Loucy (cell line): ENCODE measurements at regions not wholly inside any gene's neighbourhood (a gene's known extent, or its start where the extent isn't known, plus 50 kb on each side); places are given as distances from the start of the nearest gene placed in this dataset.
"Not testable (repeated sequence)": the region's sequence is repeated elsewhere in the genome, so short reads cannot be mapped to it uniquely, and the experiment has no call there.

Experiments
- H2AFZ ChIP-seq: fragments of 200-600 bp; sonication (generic); 2 replicates; pipeline ENCODE4 v1.6.0; 2016; ENCODE audit warnings: antibody characterized with exemption, mild to moderate bottlenecking, low read length, moderate library complexity
- H3F3A ChIP-seq: fragments of 200-600 bp; 2 replicates; pipeline ENCODE4 v1.6.0; 2016; ENCODE audit warnings: antibody characterized with exemption, low read depth, mild to moderate bottlenecking
- H3K27me3 ChIP-seq: fragments of 200-600 bp; sonication (generic); 2 replicates; pipeline ENCODE4 v1.6.1; 2014; ENCODE audit warnings: low read length, mild to moderate bottlenecking; ENCODE audit not compliant: insufficient read depth, poor library complexity, severe bottlenecking
- H3K36me3 ChIP-seq: fragments of 200-600 bp; sonication (generic); 2 replicates; pipeline ENCODE4 v1.6.1; 2016; ENCODE audit warnings: low read length; ENCODE audit not compliant: insufficient read depth
- H3K4me1 ChIP-seq: fragments of 200-600 bp; sonication (generic); 2 replicates; pipeline ENCODE4 v1.5.1; 2014; ENCODE audit warnings: low read length, mild to moderate bottlenecking; ENCODE audit not compliant: insufficient read depth, poor library complexity, severe bottlenecking
- H3K4me2 ChIP-seq: fragments of 200-600 bp; sonication (generic); 2 replicates; pipeline ENCODE4 v1.6.0; 2014; ENCODE audit warnings: antibody characterized with exemption, low read length, low read depth, mild to moderate bottlenecking; ENCODE audit not compliant: poor library complexity, severe bottlenecking
- H3K4me3 ChIP-seq: fragments of 200-600 bp; sonication (generic); 2 replicates; pipeline ENCODE4 v1.5.1; 2014; ENCODE audit warnings: low read length, mild to moderate bottlenecking, mixed read lengths; ENCODE audit not compliant: poor library complexity, severe bottlenecking
- H3K79me2 ChIP-seq: fragments of 200-600 bp; sonication (generic); 2 replicates; pipeline ENCODE4 v1.6.1; 2014; ENCODE audit warnings: low read length; ENCODE audit not compliant: insufficient read depth
- H3K9ac ChIP-seq: fragments of 200-600 bp; sonication (generic); 2 replicates; pipeline ENCODE4 v1.6.0; 2014; ENCODE audit warnings: mild to moderate bottlenecking, low read depth, low read length, moderate library complexity; ENCODE audit not compliant: poor library complexity, severe bottlenecking
- H3K9me2 ChIP-seq: fragments of 200-600 bp; sonication (generic); replicated peaks from 2 replicates; pipeline ENCODE4 v1.6.1; 2016; ENCODE audit warnings: low read depth, low read length, mixed read lengths
- H3K9me3 ChIP-seq: fragments of 200-600 bp; sonication (generic); 2 replicates; pipeline ENCODE4 v1.6.1; 2014; ENCODE audit warnings: mild to moderate bottlenecking, antibody characterized with exemption, low read length, low read depth; ENCODE audit not compliant: insufficient read depth
- H4K20me1 ChIP-seq: fragments of 200-600 bp; sonication (generic); 2 replicates; pipeline ENCODE4 v1.6.0; 2014; ENCODE audit warnings: antibody characterized with exemption, low read length, mild to moderate bottlenecking; ENCODE audit not compliant: insufficient read depth, poor library complexity, severe bottlenecking
- EZH2phosphoT487 ChIP-seq: fragments of 200-600 bp; IDR thresholded peaks from 2 replicates; pipeline ENCODE4 v1.6.1; 2018; ENCODE audit warnings: antibody characterized with exemption, mild to moderate bottlenecking, moderate library complexity, borderline replicate concordance
- TF ChIP-seq, protein P1 (sequence below): fragments of 200-600 bp; sonication (generic); conservative IDR thresholded peaks from 2 replicates; pipeline ENCODE4 v1.5.1; 2014; ENCODE audit warnings: mild to moderate bottlenecking, antibody characterized with exemption, low read length

DNA sequence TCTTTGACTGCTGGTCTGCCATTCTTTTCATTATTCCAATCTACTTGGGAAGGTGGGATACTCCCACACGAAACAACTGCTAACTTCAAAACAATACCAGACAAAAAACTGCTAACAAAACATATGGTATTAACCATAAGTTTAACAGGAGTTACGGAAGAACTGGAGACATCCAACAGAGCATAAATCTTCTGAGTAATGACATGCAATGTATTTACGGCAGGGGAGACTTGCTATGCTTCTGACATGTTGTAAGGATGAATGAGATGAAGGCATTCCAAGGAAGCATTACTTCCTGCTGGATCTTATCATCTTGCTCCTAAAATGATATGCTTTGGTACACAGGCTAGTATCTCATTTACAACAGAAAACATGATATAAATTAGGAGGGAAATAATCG lies 85.8 kb downstream of the ZNF92 start:
- Histone ChIP-seq H2AFZ (no peak overlapping the region), H3K79me2 (no peaks in the 10 kb centered on the region), H3K9ac (no peak overlapping the region), H3K4me1 (peaks cover 19% of the 10 kb centered on the region), H3F3A (no peaks in the 10 kb centered on the region), H3K36me3 (no peaks in the 10 kb centered on the region), H3K4me3 (no peak overlapping the region), H4K20me1 (no peaks in the 10 kb centered on the region), H3K9me3 (no peaks in the 10 kb centered on the region), H3K4me2 (no peak overlapping the region), H3K27me3 (no peaks in the 10 kb centered on the region), H3K9me2 (no peaks in the 10 kb centered on the region)
- no peak for TF ChIP-seq EZH2phosphoT487

GRCh38 chr7:65462148-65462716 lies 88.6 kb downstream of the ZNF92 start:
- Histone ChIP-seq H3K27me3 (no peaks in the 10 kb centered on the region), H3K9me2 (no peaks in the 10 kb centered on the region), H3K4me1 (peaks cover 6% of the 10 kb centered on the region), H3K9ac (no peak overlapping the region), H2AFZ (0 out of 2 replicates have a peak overlapping the region, but pooled peaks have one; percentile 0), H3K4me3 (no peak overlapping the region), H3F3A (no peaks in the 10 kb centered on the region), H3K9me3 (no peaks in the 10 kb centered on the region), H3K79me2 (no peaks in the 10 kb centered on the region), H3K4me2 (no peak overlapping the region), H3K36me3 (no peaks in the 10 kb centered on the region), H4K20me1 (no peaks in the 10 kb centered on the region)
- TF ChIP-seq, protein P1, sequence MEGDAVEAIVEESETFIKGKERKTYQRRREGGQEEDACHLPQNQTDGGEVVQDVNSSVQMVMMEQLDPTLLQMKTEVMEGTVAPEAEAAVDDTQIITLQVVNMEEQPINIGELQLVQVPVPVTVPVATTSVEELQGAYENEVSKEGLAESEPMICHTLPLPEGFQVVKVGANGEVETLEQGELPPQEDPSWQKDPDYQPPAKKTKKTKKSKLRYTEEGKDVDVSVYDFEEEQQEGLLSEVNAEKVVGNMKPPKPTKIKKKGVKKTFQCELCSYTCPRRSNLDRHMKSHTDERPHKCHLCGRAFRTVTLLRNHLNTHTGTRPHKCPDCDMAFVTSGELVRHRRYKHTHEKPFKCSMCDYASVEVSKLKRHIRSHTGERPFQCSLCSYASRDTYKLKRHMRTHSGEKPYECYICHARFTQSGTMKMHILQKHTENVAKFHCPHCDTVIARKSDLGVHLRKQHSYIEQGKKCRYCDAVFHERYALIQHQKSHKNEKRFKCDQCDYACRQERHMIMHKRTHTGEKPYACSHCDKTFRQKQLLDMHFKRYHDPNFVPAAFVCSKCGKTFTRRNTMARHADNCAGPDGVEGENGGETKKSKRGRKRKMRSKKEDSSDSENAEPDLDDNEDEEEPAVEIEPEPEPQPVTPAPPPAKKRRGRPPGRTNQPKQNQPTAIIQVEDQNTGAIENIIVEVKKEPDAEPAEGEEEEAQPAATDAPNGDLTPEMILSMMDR: no peak
- TF ChIP-seq EZH2phosphoT487: no peak

DNA sequence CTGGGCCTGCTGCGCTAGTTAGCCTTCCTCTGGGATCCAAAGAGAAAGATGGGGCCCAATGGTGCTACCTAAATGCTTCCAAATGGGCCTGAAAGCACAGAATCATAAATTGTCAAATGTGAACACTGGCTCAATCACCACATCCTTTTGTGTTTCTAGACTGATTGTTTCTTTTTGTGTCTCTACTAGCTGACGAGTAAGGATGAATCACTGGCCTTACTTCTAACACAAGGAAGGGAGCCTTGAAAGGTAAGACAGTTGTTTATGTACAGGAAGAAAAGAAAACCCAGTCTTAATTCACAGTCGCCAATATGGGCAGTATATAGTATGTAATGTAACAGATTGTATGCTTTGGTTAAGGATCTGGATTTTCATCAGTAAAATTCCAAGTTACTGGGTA lies 89.5 kb downstream of the ZNF92 start:
- Histone ChIP-seq H3K9ac (no peak overlapping the region), H3F3A (no peaks in the 10 kb centered on the region), H3K79me2 (no peaks in the 10 kb centered on the region), H2AFZ (0 out of 2 replicates have a peak overlapping the region, but pooled peaks have one; percentile 0), H4K20me1 (no peaks in the 10 kb centered on the region), H3K4me1 (peaks cover 6% of the 10 kb centered on the region), H3K27me3 (no peaks in the 10 kb centered on the region), H3K9me3 (no peaks in the 10 kb centered on the region), H3K4me3 (no peak overlapping the region), H3K4me2 (no peak overlapping the region), H3K9me2 (no peaks in the 10 kb centered on the region), H3K36me3 (no peaks in the 10 kb centered on the region)
- TF ChIP-seq, protein P1: no peak
- no peak for TF ChIP-seq EZH2phosphoT487

- not testable (repeated sequence) for H3K4me2 ChIP-seq, H3K9me3 ChIP-seq, H2AFZ ChIP-seq, H3K9ac ChIP-seq, H3K27me3 ChIP-seq, H3K79me2 ChIP-seq, H3F3A ChIP-seq, H4K20me1 ChIP-seq, H3K9me2 ChIP-seq, H3K4me3 ChIP-seq, H3K36me3 ChIP-seq
- peaks cover 18% of the 10 kb centered on the region for H3K4me1 ChIP-seq
Measured at GRCh38 chr7:65469919-65470558, 96.4 kb downstream of the ZNF92 start.
